ENCODE measurements at regions not wholly inside any gene's neighbourhood (a gene's known extent, or its start where the extent isn't known, plus 50 kb on each side); places are given as distances from the start of the nearest gene placed in this dataset.
"Not testable (repeated sequence)": the region's sequence is repeated elsewhere in the genome, so short reads cannot be mapped to it uniquely, and the experiment has no call there.

- H3K79me2 ChIP-seq (ENCODE audit: insufficient read depth, low read depth): no peaks in the 10 kb centered on the region
- no peak overlapping the region for H3K9ac ChIP-seq
- no peak for TF ChIP-seq CTCF (conservative IDR thresholded peaks at IDR 0.05; ENCODE audit: low read depth, low read length)
- no peaks in the 10 kb centered on the region for H3K27me3 ChIP-seq (ENCODE audit: insufficient read depth, low read depth)
- H3K4me2 ChIP-seq: no peak overlapping the region
- no peak overlapping the region for H3K27ac ChIP-seq
- no peaks in the 10 kb centered on the region for H4K20me1 ChIP-seq (ENCODE audit: insufficient read depth)
- H2AFZ ChIP-seq (ENCODE audit: low read depth): no peak overlapping the region
- H3K4me1 ChIP-seq (ENCODE audit: low read depth, poor library complexity, severe bottlenecking): no peaks in the 10 kb centered on the region
- no peaks in the 10 kb centered on the region for H3K36me3 ChIP-seq (ENCODE audit: insufficient read depth)
- H3K4me3 ChIP-seq (IDR thresholded peaks at IDR 0.05; ENCODE audit: insufficient read depth, low read depth, low read length): no peak overlapping the region
These were observed 66.3 kb upstream of the SYN3 start for GRCh38 chr22:33124471-33124870.

GRCh38 chr22:33122439-33122838 lies 64.3 kb upstream of the SYN3 start:
- not testable (repeated sequence) for H3K4me1 ChIP-seq (ENCODE audit: low read depth, poor library complexity, severe bottlenecking); H3K9ac ChIP-seq; H3K79me2 ChIP-seq (ENCODE audit: insufficient read depth, low read depth); H3K27ac ChIP-seq; H3K4me2 ChIP-seq; H3K27me3 ChIP-seq (ENCODE audit: insufficient read depth, low read depth); H3K36me3 ChIP-seq (ENCODE audit: insufficient read depth); H3K4me3 ChIP-seq (IDR thresholded peaks at IDR 0.05; ENCODE audit: insufficient read depth, low read depth, low read length); H2AFZ ChIP-seq (ENCODE audit: low read depth); H4K20me1 ChIP-seq (ENCODE audit: insufficient read depth)

GRCh38 chr22:33119044-33119443 lies 60.9 kb upstream of the SYN3 start:
- H3K4me3 ChIP-seq (IDR thresholded peaks at IDR 0.05; ENCODE audit: insufficient read depth, low read depth, low read length): no peak overlapping the region
- H3K4me2 ChIP-seq: no peak overlapping the region
- TF ChIP-seq CTCF (conservative IDR thresholded peaks at IDR 0.05; ENCODE audit: low read depth, low read length): no peak
- H3K4me1 ChIP-seq (ENCODE audit: low read depth, poor library complexity, severe bottlenecking): no peaks in the 10 kb centered on the region
- no peak overlapping the region for H2AFZ ChIP-seq (ENCODE audit: low read depth)
- no peak overlapping the region for H3K9ac ChIP-seq
- no peaks in the 10 kb centered on the region for H3K27me3 ChIP-seq (ENCODE audit: insufficient read depth, low read depth)
- no peaks in the 10 kb centered on the region for H3K79me2 ChIP-seq (ENCODE audit: insufficient read depth, low read depth)
- no peak overlapping the region for H3K27ac ChIP-seq
- H3K36me3 ChIP-seq (ENCODE audit: insufficient read depth): no peaks in the 10 kb centered on the region
- H4K20me1 ChIP-seq (ENCODE audit: insufficient read depth): no peaks in the 10 kb centered on the region

GRCh38 chr22:33117821-33118220 lies 59.6 kb upstream of the SYN3 start:
- Histone ChIP-seq H3K9ac (no peak overlapping the region), H3K27me3 (ENCODE audit: insufficient read depth, low read depth) (no peaks in the 10 kb centered on the region), H3K79me2 (ENCODE audit: insufficient read depth, low read depth) (no peaks in the 10 kb centered on the region), H4K20me1 (ENCODE audit: insufficient read depth) (no peaks in the 10 kb centered on the region), H2AFZ (ENCODE audit: low read depth) (no peak overlapping the region), H3K27ac (no peak overlapping the region), H3K36me3 (ENCODE audit: insufficient read depth) (no peaks in the 10 kb centered on the region), H3K4me3 (IDR thresholded peaks at IDR 0.05; ENCODE audit: insufficient read depth, low read depth, low read length) (no peak overlapping the region), H3K4me1 (ENCODE audit: low read depth, poor library complexity, severe bottlenecking) (peaks cover 2% of the 10 kb centered on the region), H3K4me2 (no peak overlapping the region)
- no peak for TF ChIP-seq CTCF (conservative IDR thresholded peaks at IDR 0.05; ENCODE audit: low read depth, low read length)

GRCh38 chr22:33116841-33117547 lies 58.8 kb upstream of the SYN3 start:
- Histone ChIP-seq H4K20me1 (ENCODE audit: insufficient read depth) (no peaks in the 10 kb centered on the region), H3K4me3 (IDR thresholded peaks at IDR 0.05; ENCODE audit: insufficient read depth, low read depth, low read length) (no peak overlapping the region), H3K27me3 (ENCODE audit: insufficient read depth, low read depth) (no peaks in the 10 kb centered on the region), H3K27ac (no peak overlapping the region), H3K4me1 (ENCODE audit: low read depth, poor library complexity, severe bottlenecking) (peaks cover 9% of the 10 kb centered on the region), H3K79me2 (ENCODE audit: insufficient read depth, low read depth) (no peaks in the 10 kb centered on the region), H3K36me3 (ENCODE audit: insufficient read depth) (no peaks in the 10 kb centered on the region), H2AFZ (ENCODE audit: low read depth) (no peak overlapping the region), H3K4me2 (no peak overlapping the region), H3K9ac (no peak overlapping the region)
- TF ChIP-seq CTCF (conservative IDR thresholded peaks at IDR 0.05; ENCODE audit: low read depth, low read length): no peak

Measured in KMS-11 (cell line).